AG09319 (cell line): ENCODE measurements at regions not wholly inside any gene's neighbourhood (a gene's known extent, or its start where the extent isn't known, plus 50 kb on each side); places are given as distances from the start of the nearest gene placed in this dataset.

Source experiments
- DNase-seq: peaks from one replicate; pipeline ENCODE4 v3.0.0-alpha.2; 2010; ENCODE audit warnings: low read depth; ENCODE audit errors: extremely low read depth
- CTCF ChIP-seq: IDR thresholded peaks from 2 replicates; pipeline ENCODE4 v1.5.1; 2011; ENCODE audit warnings: low read depth, mild to moderate bottlenecking, inconsistent platforms, low read length, moderate library complexity

- no peak for DNase-seq
- no peak for TF ChIP-seq CTCF
Measured at GRCh38 chr6:91731939-91732338, 1145.1 kb upstream of the MAP3K7 start.

GRCh38 chr6:91730710-91731109 is 1143.8 kb upstream of the MAP3K7 start:
- no peak for DNase-seq
- no peak for TF ChIP-seq CTCF

GRCh38 chr6:91720324-91720723 is 1133.5 kb upstream of the MAP3K7 start:
- DNase-seq = no peak
- no peak for TF ChIP-seq CTCF

DNA sequence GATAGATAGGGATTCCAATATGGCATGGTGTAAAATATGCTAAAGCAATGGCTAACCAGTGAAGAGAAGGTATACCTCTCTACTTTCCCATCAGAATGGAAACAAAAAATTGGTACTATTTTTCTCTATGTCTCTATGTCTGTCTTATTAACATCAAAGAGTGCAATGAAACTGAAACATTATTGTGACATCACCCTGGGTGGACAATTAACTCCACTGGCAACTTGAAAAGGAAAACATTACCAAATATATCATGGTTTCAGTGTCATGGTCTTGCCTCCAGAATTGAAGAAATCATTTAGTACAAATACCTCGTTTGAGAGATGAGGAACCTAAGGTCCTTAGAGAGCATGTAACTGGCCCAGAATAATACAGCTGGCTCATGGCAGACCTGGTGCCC is 1132.5 kb upstream of the MAP3K7 start:
- no peak for TF ChIP-seq CTCF
- DNase-seq = no peak

GRCh38 chr6:91718198-91718597 is 1131.3 kb upstream of the MAP3K7 start:
- no peak for TF ChIP-seq CTCF
- no peak for DNase-seq

DNA sequence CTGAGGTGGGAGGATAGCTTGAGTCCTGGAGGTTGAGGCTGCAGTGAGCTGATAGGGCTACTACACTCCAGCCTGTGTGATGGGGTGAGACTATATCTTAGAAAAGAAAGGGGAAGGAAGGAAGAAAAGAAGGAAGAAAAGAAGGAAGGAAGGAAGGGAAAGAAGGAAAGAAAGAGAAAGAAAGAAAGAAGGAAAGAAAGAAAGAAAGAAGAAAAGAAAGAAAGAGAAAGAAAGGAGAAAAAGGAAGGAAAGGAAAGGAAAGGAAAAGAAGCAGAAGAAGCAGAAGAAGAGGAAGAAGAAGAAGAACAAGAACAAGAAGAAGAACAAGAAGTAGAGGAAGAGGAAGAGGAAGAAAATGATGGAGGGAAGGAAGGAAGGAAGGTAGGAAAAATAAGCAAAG is 1130.2 kb upstream of the MAP3K7 start:
- DNase-seq = no peak
- no peak for TF ChIP-seq CTCF

- TF ChIP-seq CTCF = no peak
- DNase-seq = no peak
Measured at GRCh38 chr6:91716361-91716760, 1129.5 kb upstream of the MAP3K7 start.
